ENCODE measurements at regions not wholly inside any gene's neighbourhood (a gene's known extent, or its start where the extent isn't known, plus 50 kb on each side); places are given as distances from the start of the nearest gene placed in this dataset.

DNA sequence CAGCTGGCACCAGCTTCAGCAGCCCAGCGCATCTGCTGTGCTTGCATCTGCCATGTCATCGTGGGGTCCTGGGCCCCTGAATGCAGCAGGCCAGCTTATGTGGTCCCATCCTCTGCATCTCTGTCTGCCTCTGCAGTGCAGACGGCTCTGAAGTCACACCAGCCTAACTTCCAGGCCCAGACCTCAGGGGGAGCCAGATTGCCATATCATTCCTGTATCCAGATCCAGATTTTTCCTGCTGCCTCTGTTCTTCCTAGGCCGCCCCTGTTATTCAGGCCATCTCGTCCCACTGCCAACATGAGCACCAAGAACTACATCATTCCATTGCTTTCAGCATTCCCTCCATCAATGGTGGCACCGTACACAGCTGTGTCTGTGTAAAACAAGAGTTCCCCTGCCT is 571.6 kb downstream of the UQCRFS1 start:
- H2AFZ ChIP-seq (ENCODE audit: low read length) = no peak overlapping the region
- no peak overlapping the region for H3K4me3 ChIP-seq (ENCODE audit: low read length in 2 of 2)
- H3K23ac ChIP-seq (ENCODE audit: low read depth, low read length, poor library complexity) = no peak overlapping the region
- H3K4me2 ChIP-seq (ENCODE audit: insufficient read depth, low read length, poor library complexity, severe bottlenecking) = no peak overlapping the region
- H3K14ac ChIP-seq (ENCODE audit: low read length) = no peak overlapping the region
- no peak overlapping the region for H2BK12ac ChIP-seq (ENCODE audit: low read length)
- no peak for DNase-seq (ENCODE audit: low spot score)
- H4K8ac ChIP-seq (ENCODE audit: low read depth, low read length) = peak overlapping the region; percentile 21
- no peak overlapping the region for H3K18ac ChIP-seq (ENCODE audit: low read length)
- no peak overlapping the region for H4K91ac ChIP-seq (ENCODE audit: low read depth, low read length, poor library complexity)
- no peak overlapping the region for H2BK120ac ChIP-seq (ENCODE audit: low read depth, low read length)
- no peaks in the 10 kb centered on the region for H3K9me3 ChIP-seq (replicated peaks in 1 of 2; ENCODE audit: control insufficient read depth in 2 of 2, insufficient read depth in 1 of 2, low read depth in 1 of 2, low read length in 2 of 2)
- no peak overlapping the region for H2BK5ac ChIP-seq (ENCODE audit: low read length)
- no CpG with 5 or more reads among the region's 6 CpGs for WGBS, 2 donors (ENCODE audit: extremely low coverage in 2 of 2, insufficient read length in 2 of 2, insufficient replicate concordance in 1 of 2)
- H3K36me3 ChIP-seq (replicated peaks in 1 of 2; ENCODE audit: control insufficient read depth in 2 of 2, insufficient read depth in 2 of 2, low read length in 2 of 2) = peaks cover 0 to 2% of the 10 kb centered on the region in 2 donors
- H2BK15ac ChIP-seq (ENCODE audit: low read length) = no peak overlapping the region
- H3K27ac ChIP-seq (replicated peaks; ENCODE audit: low read length) = no peak overlapping the region
- no peaks in the 10 kb centered on the region for H3K27me3 ChIP-seq (ENCODE audit: control insufficient read depth in 3 of 3, insufficient read depth in 3 of 3, low read depth in 1 of 3, low read length in 3 of 3)
- H3K4ac ChIP-seq (ENCODE audit: low read length) = no peak overlapping the region
- H3K4me1 ChIP-seq (ENCODE audit: control insufficient read depth in 2 of 2, insufficient read depth in 1 of 2, low read depth in 1 of 2, low read length in 2 of 2) = no peaks in the 10 kb centered on the region
- no peaks in the 10 kb centered on the region for H3K79me1 ChIP-seq (ENCODE audit: low read depth, low read length)
- H2AK5ac ChIP-seq (ENCODE audit: low read depth, low read length) = no peak overlapping the region
- no peak overlapping the region for H3K9ac ChIP-seq (ENCODE audit: low read depth, low read length, poor library complexity)

- Histone ChIP-seq H3K4ac (ENCODE audit: low read length) (no peak overlapping the region), H4K91ac (ENCODE audit: low read depth, low read length, poor library complexity) (no peak overlapping the region), H2BK5ac (ENCODE audit: low read length) (no peak overlapping the region), H4K8ac (ENCODE audit: low read depth, low read length) (no peak overlapping the region), H3K23ac (ENCODE audit: low read depth, low read length, poor library complexity) (no peak overlapping the region), H3K9ac (ENCODE audit: low read depth, low read length, poor library complexity) (no peak overlapping the region), H3K36me3 (replicated peaks in 1 of 2; ENCODE audit: control insufficient read depth in 2 of 2, insufficient read depth in 2 of 2, low read length in 2 of 2) (peaks cover 0 to 2% of the 10 kb centered on the region in 2 donors), H2BK12ac (ENCODE audit: low read length) (no peak overlapping the region), H3K4me2 (ENCODE audit: insufficient read depth, low read length, poor library complexity, severe bottlenecking) (no peak overlapping the region), H3K4me3 (ENCODE audit: low read length in 2 of 2) (no peak overlapping the region), H2AFZ (ENCODE audit: low read length) (no peak overlapping the region), H2AK5ac (ENCODE audit: low read depth, low read length) (no peak overlapping the region), H3K79me1 (ENCODE audit: low read depth, low read length) (no peaks in the 10 kb centered on the region), H3K27me3 (ENCODE audit: control insufficient read depth in 3 of 3, insufficient read depth in 3 of 3, low read depth in 1 of 3, low read length in 3 of 3) (no peaks in the 10 kb centered on the region), H3K14ac (ENCODE audit: low read length) (no peak overlapping the region), H3K9me3 (replicated peaks in 1 of 2; ENCODE audit: control insufficient read depth in 2 of 2, insufficient read depth in 1 of 2, low read depth in 1 of 2, low read length in 2 of 2) (no peaks in the 10 kb centered on the region), H3K4me1 (ENCODE audit: control insufficient read depth in 2 of 2, insufficient read depth in 1 of 2, low read depth in 1 of 2, low read length in 2 of 2) (no peaks in the 10 kb centered on the region), H3K27ac (replicated peaks; ENCODE audit: low read length) (no peak overlapping the region), H2BK15ac (ENCODE audit: low read length) (no peak overlapping the region), H2BK120ac (ENCODE audit: low read depth, low read length) (no peak overlapping the region), H3K18ac (ENCODE audit: low read length) (no peak overlapping the region)
- DNase-seq (ENCODE audit: low spot score) = no peak
- no CpG with 5 or more reads among the region's 4 CpGs for WGBS, 2 donors (ENCODE audit: extremely low coverage in 2 of 2, insufficient read length in 2 of 2, insufficient replicate concordance in 1 of 2)
These were observed 572.4 kb downstream of the UQCRFS1 start for GRCh38 chr19:28640506-28640905.

- H3K4me3 ChIP-seq (ENCODE audit: low read length in 2 of 2) = no peak overlapping the region
- H3K23ac ChIP-seq (ENCODE audit: low read depth, low read length, poor library complexity) = no peak overlapping the region
- no CpG with 5 or more reads among the region's 4 CpGs for WGBS, 2 donors (ENCODE audit: extremely low coverage in 2 of 2, insufficient read length in 2 of 2, insufficient replicate concordance in 1 of 2)
- no peak overlapping the region for H3K4ac ChIP-seq (ENCODE audit: low read length)
- H3K27ac ChIP-seq (replicated peaks; ENCODE audit: low read length) = no peak overlapping the region
- no peak overlapping the region for H2AK5ac ChIP-seq (ENCODE audit: low read depth, low read length)
- peaks cover 0 to 2% of the 10 kb centered on the region in 2 donors for H3K4me1 ChIP-seq (ENCODE audit: control insufficient read depth in 2 of 2, insufficient read depth in 1 of 2, low read depth in 1 of 2, low read length in 2 of 2)
- no peak overlapping the region for H3K4me2 ChIP-seq (ENCODE audit: insufficient read depth, low read length, poor library complexity, severe bottlenecking)
- no peak overlapping the region for H2AFZ ChIP-seq (ENCODE audit: low read length)
- no peak overlapping the region for H3K14ac ChIP-seq (ENCODE audit: low read length)
- peaks cover 0 to 2% of the 10 kb centered on the region in 2 donors for H3K36me3 ChIP-seq (replicated peaks in 1 of 2; ENCODE audit: control insufficient read depth in 2 of 2, insufficient read depth in 2 of 2, low read length in 2 of 2)
- H3K79me1 ChIP-seq (ENCODE audit: low read depth, low read length) = no peaks in the 10 kb centered on the region
- H3K18ac ChIP-seq (ENCODE audit: low read length) = no peak overlapping the region
- no peak overlapping the region for H3K9ac ChIP-seq (ENCODE audit: low read depth, low read length, poor library complexity)
- no peak overlapping the region for H2BK12ac ChIP-seq (ENCODE audit: low read length)
- no peaks in the 10 kb centered on the region for H3K9me3 ChIP-seq (replicated peaks in 1 of 2; ENCODE audit: control insufficient read depth in 2 of 2, insufficient read depth in 1 of 2, low read depth in 1 of 2, low read length in 2 of 2)
- H3K27me3 ChIP-seq (ENCODE audit: control insufficient read depth in 3 of 3, insufficient read depth in 3 of 3, low read depth in 1 of 3, low read length in 3 of 3) = no peaks in the 10 kb centered on the region
- H2BK120ac ChIP-seq (ENCODE audit: low read depth, low read length) = no peak overlapping the region
- no peak overlapping the region for H4K8ac ChIP-seq (ENCODE audit: low read depth, low read length)
- no peak for DNase-seq (ENCODE audit: low spot score)
- H4K91ac ChIP-seq (ENCODE audit: low read depth, low read length, poor library complexity) = no peak overlapping the region
- H2BK15ac ChIP-seq (ENCODE audit: low read length) = no peak overlapping the region
- no peak overlapping the region for H2BK5ac ChIP-seq (ENCODE audit: low read length)
These were observed 574.5 kb downstream of the UQCRFS1 start for GRCh38 chr19:28638445-28638844.

- peaks cover 0 to 2% of the 10 kb centered on the region in 2 donors for H3K36me3 ChIP-seq (replicated peaks in 1 of 2; ENCODE audit: control insufficient read depth in 2 of 2, insufficient read depth in 2 of 2, low read length in 2 of 2)
- H3K23ac ChIP-seq (ENCODE audit: low read depth, low read length, poor library complexity) = no peak overlapping the region
- no peak overlapping the region for H3K18ac ChIP-seq (ENCODE audit: low read length)
- H2AK5ac ChIP-seq (ENCODE audit: low read depth, low read length) = no peak overlapping the region
- no peaks in the 10 kb centered on the region for H3K27me3 ChIP-seq (ENCODE audit: control insufficient read depth in 3 of 3, insufficient read depth in 3 of 3, low read depth in 1 of 3, low read length in 3 of 3)
- no peak overlapping the region for H2BK12ac ChIP-seq (ENCODE audit: low read length)
- no peak overlapping the region for H3K4me3 ChIP-seq (ENCODE audit: low read length in 2 of 2)
- no peaks in the 10 kb centered on the region for H3K79me1 ChIP-seq (ENCODE audit: low read depth, low read length)
- no peak overlapping the region for H3K4me2 ChIP-seq (ENCODE audit: insufficient read depth, low read length, poor library complexity, severe bottlenecking)
- no CpG with 5 or more reads among the region's 5 CpGs for WGBS, 2 donors (ENCODE audit: extremely low coverage in 2 of 2, insufficient read length in 2 of 2, insufficient replicate concordance in 1 of 2)
- H3K27ac ChIP-seq (replicated peaks; ENCODE audit: low read length) = no peak overlapping the region
- no peak overlapping the region for H2BK120ac ChIP-seq (ENCODE audit: low read depth, low read length)
- H2BK5ac ChIP-seq (ENCODE audit: low read length) = no peak overlapping the region
- no peak for DNase-seq (ENCODE audit: low spot score)
- H3K4ac ChIP-seq (ENCODE audit: low read length) = no peak overlapping the region
- H3K9ac ChIP-seq (ENCODE audit: low read depth, low read length, poor library complexity) = no peak overlapping the region
- H2AFZ ChIP-seq (ENCODE audit: low read length) = no peak overlapping the region
- no peaks in the 10 kb centered on the region for H3K9me3 ChIP-seq (replicated peaks in 1 of 2; ENCODE audit: control insufficient read depth in 2 of 2, insufficient read depth in 1 of 2, low read depth in 1 of 2, low read length in 2 of 2)
- no peak overlapping the region for H3K14ac ChIP-seq (ENCODE audit: low read length)
- peaks cover 0 to 2% of the 10 kb centered on the region in 2 donors for H3K4me1 ChIP-seq (ENCODE audit: control insufficient read depth in 2 of 2, insufficient read depth in 1 of 2, low read depth in 1 of 2, low read length in 2 of 2)
- H4K91ac ChIP-seq (ENCODE audit: low read depth, low read length, poor library complexity) = no peak overlapping the region
- H2BK15ac ChIP-seq (ENCODE audit: low read length) = no peak overlapping the region
- H4K8ac ChIP-seq (ENCODE audit: low read depth, low read length) = no peak overlapping the region
These were observed 576.2 kb downstream of the UQCRFS1 start for GRCh38 chr19:28636706-28637105.

Measured in neuronal stem cell (in vitro differentiated cells).